ENCODE measurements at regions not wholly inside any gene's neighbourhood (a gene's known extent, or its start where the extent isn't known, plus 50 kb on each side); places are given as distances from the start of the nearest gene placed in this dataset.

DNA sequence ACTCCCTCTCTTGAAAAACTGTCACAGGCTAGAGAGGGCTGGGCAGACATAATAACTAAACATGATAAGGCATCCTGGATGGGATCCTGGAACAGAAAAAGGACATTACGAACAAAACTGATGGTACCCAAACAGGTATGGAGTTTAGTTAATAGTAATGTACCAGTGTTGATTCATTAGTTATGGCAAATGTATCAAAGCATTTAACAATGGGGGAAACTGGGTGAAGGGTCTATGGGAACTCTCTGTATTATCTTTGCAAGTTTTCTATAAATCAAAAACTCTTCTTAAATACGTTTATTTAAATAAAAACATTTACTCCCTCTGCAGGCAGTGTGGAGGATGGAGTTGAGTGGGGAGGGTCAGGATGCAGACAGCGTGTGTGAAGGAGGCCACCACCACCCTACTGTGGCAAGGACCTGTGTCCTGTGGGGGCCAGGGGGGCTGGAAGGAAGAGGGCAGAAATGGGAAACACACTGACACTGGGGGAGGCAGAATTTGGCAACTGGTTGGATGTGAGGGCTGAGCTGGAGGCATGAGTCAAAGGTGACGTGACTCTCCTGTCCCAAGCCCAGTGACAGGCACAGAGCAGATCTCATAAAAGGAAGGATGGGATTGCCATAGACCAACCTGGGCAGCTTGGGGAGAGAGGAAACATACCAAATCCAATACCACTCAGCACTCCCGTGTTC is 59.6 kb upstream of the ITGA11 start:
- CTCF ChIA-PET: no interaction called here
- no peak overlapping the region for H3K9ac ChIP-seq

DNA sequence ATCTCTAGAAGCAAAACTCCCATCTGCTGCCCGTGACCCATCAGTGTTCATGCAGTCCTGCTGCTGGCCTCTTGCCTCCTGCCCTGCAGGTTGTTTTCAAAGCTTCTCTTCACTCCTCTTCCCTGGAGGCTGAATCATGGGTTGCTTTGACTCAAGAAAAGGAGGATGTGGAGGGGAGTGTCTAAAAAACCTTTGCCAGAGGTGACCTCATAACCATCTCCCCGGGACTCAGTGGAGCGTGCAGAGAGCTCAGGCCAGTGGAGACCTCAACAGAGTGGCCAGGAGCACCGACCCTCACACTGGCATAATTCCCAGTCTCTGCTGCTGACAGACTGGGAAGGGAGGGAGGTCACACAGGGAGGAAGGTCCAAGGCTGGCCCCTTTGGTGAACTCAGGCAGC is 60.9 kb upstream of the ITGA11 start:
- TF ChIP-seq RXRA (IDR thresholded peaks at IDR 0.05; ENCODE audit: borderline replicate concordance, low read depth) (no peak), FOXM1 (IDR thresholded peaks at IDR 0.05; ENCODE audit: low read depth) (no peak), NRF1 (IDR thresholded peaks at IDR 0.05; ENCODE audit: low read depth, low read length) (no peak), TAF1 (IDR thresholded peaks at IDR 0.05; ENCODE audit: borderline replicate concordance, low read depth, low read length) (no peak), SIN3A (IDR thresholded peaks at IDR 0.05; ENCODE audit: borderline replicate concordance, low read depth, low read length) (no peak), TCF12 (IDR thresholded peaks at IDR 0.05) (no peak), TEAD4 (IDR thresholded peaks at IDR 0.05; ENCODE audit: borderline replicate concordance, insufficient read depth) (no peak), CHD2 (IDR thresholded peaks at IDR 0.05; ENCODE audit: low read length, partially characterized antibody) (no peak)
- TF ChIP-seq, protein P1, sequence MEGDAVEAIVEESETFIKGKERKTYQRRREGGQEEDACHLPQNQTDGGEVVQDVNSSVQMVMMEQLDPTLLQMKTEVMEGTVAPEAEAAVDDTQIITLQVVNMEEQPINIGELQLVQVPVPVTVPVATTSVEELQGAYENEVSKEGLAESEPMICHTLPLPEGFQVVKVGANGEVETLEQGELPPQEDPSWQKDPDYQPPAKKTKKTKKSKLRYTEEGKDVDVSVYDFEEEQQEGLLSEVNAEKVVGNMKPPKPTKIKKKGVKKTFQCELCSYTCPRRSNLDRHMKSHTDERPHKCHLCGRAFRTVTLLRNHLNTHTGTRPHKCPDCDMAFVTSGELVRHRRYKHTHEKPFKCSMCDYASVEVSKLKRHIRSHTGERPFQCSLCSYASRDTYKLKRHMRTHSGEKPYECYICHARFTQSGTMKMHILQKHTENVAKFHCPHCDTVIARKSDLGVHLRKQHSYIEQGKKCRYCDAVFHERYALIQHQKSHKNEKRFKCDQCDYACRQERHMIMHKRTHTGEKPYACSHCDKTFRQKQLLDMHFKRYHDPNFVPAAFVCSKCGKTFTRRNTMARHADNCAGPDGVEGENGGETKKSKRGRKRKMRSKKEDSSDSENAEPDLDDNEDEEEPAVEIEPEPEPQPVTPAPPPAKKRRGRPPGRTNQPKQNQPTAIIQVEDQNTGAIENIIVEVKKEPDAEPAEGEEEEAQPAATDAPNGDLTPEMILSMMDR (IDR thresholded peaks at IDR 0.05): no peak
- TF ChIP-seq, protein P2, sequence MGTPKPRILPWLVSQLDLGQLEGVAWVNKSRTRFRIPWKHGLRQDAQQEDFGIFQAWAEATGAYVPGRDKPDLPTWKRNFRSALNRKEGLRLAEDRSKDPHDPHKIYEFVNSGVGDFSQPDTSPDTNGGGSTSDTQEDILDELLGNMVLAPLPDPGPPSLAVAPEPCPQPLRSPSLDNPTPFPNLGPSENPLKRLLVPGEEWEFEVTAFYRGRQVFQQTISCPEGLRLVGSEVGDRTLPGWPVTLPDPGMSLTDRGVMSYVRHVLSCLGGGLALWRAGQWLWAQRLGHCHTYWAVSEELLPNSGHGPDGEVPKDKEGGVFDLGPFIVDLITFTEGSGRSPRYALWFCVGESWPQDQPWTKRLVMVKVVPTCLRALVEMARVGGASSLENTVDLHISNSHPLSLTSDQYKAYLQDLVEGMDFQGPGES (IDR thresholded peaks at IDR 0.05; ENCODE audit: low read depth, low read length): no peak
- TF ChIP-seq, protein P3, sequence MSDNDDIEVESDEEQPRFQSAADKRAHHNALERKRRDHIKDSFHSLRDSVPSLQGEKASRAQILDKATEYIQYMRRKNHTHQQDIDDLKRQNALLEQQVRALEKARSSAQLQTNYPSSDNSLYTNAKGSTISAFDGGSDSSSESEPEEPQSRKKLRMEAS (IDR thresholded peaks at IDR 0.05; ENCODE audit: low read depth): no peak
- TF ChIP-seq, protein P4, sequence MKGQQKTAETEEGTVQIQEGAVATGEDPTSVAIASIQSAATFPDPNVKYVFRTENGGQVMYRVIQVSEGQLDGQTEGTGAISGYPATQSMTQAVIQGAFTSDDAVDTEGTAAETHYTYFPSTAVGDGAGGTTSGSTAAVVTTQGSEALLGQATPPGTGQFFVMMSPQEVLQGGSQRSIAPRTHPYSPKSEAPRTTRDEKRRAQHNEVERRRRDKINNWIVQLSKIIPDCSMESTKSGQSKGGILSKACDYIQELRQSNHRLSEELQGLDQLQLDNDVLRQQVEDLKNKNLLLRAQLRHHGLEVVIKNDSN (IDR thresholded peaks at IDR 0.05; ENCODE audit: borderline replicate concordance, low read depth): no peak
- WGBS (ENCODE audit: low lambda C conversion rate): 38% methylated on average over 4 of the region's 4 CpGs
- ChIA-PET CTCF (interaction anchor here (1.1 kb wide), 1 partner anchor 9 kb away, joined by 4 read pairs; no protein-coding TSS in a partner anchor), POLR2A (no interaction called here)
- Histone ChIP-seq H3K79me2 (ENCODE audit: insufficient read depth) (no peaks in the 10 kb centered on the region), H2AFZ (ENCODE audit: low read depth) (no peak overlapping the region), H3K9me2 (no peaks in the 10 kb centered on the region), H3K9ac (no peak overlapping the region), H3K4me3 (ENCODE audit: low read depth in 2 of 2, low read length in 1 of 2) (no peak overlapping the region), H4K20me1 (ENCODE audit: insufficient read depth) (no peaks in the 10 kb centered on the region), H3K4me2 (no peak overlapping the region; the same call in 1 of the 2 replicates), H3K4me1 (ENCODE audit: control insufficient read depth in 1 of 2, insufficient read depth in 2 of 2, low read depth in 1 of 2, low read length in 1 of 2) (no peaks in the 10 kb centered on the region), H3K36me3 (replicated peaks in 1 of 2; ENCODE audit: control insufficient read depth in 1 of 2, insufficient read depth in 2 of 2, low read length in 1 of 2) (no peaks in the 10 kb centered on the region), H3F3A (replicated peaks; ENCODE audit: insufficient read depth) (no peaks in the 10 kb centered on the region), H3K27ac (ENCODE audit: low read depth in 2 of 2, low read length in 1 of 2) (no peak overlapping the region), H3K27me3 (ENCODE audit: insufficient read depth) (no peaks in the 10 kb centered on the region), H3K9me3 (no peaks in the 10 kb centered on the region)
- no peak for DNase-seq

More for the DNA sequence above, 59.6 kb upstream of the ITGA11 start:
- no peaks in the 10 kb centered on the region for H3F3A ChIP-seq (replicated peaks; ENCODE audit: insufficient read depth)
- H2AFZ ChIP-seq (ENCODE audit: low read depth): no peak overlapping the region
- TF ChIP-seq CHD2 (IDR thresholded peaks at IDR 0.05; ENCODE audit: low read length, partially characterized antibody): no peak
- TF ChIP-seq MXI1 (IDR thresholded peaks at IDR 0.05; ENCODE audit: low read depth, low read length): no peak
- no peak for TF ChIP-seq GABPA (IDR thresholded peaks at IDR 0.05; ENCODE audit: low read depth)
- TF ChIP-seq TEAD4 (IDR thresholded peaks at IDR 0.05; ENCODE audit: borderline replicate concordance, insufficient read depth): no peak
- TF ChIP-seq TCF12 (IDR thresholded peaks at IDR 0.05): no peak
- TF ChIP-seq, protein P5, sequence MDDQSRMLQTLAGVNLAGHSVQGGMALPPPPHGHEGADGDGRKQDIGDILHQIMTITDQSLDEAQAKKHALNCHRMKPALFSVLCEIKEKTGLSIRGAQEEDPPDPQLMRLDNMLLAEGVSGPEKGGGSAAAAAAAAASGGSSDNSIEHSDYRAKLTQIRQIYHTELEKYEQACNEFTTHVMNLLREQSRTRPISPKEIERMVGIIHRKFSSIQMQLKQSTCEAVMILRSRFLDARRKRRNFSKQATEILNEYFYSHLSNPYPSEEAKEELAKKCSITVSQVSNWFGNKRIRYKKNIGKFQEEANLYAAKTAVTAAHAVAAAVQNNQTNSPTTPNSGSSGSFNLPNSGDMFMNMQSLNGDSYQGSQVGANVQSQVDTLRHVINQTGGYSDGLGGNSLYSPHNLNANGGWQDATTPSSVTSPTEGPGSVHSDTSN (IDR thresholded peaks at IDR 0.05): no peak
- TF ChIP-seq, protein P1 (IDR thresholded peaks at IDR 0.05): no peak
- TF ChIP-seq FOXJ3 (CRISPR knock-in tag; IDR thresholded peaks at IDR 0.05): no peak
- no peak for TF ChIP-seq TAF1 (IDR thresholded peaks at IDR 0.05; ENCODE audit: borderline replicate concordance, low read depth, low read length)
- TF ChIP-seq NFIC (IDR thresholded peaks at IDR 0.05; ENCODE audit: borderline replicate concordance): no peak
- TF ChIP-seq SMC3 (IDR thresholded peaks at IDR 0.05; ENCODE audit: low read depth, low read length): no peak
- TF ChIP-seq RAD21 (IDR thresholded peaks at IDR 0.05; ENCODE audit: low read length): no peak
- no peak for TF ChIP-seq RFX5 (IDR thresholded peaks at IDR 0.05; ENCODE audit: low read length)
- TF ChIP-seq FOXM1 (IDR thresholded peaks at IDR 0.05; ENCODE audit: low read depth): no peak
- no peak for TF ChIP-seq MEF2A (IDR thresholded peaks at IDR 0.05; ENCODE audit: borderline replicate concordance, low read depth)
- no peaks in the 10 kb centered on the region for H3K4me1 ChIP-seq (ENCODE audit: control insufficient read depth in 1 of 2, insufficient read depth in 2 of 2, low read depth in 1 of 2, low read length in 1 of 2)
- WGBS (ENCODE audit: low lambda C conversion rate): 59% methylated on average over 5 of the region's 5 CpGs
- H3K27ac ChIP-seq (ENCODE audit: low read depth in 2 of 2, low read length in 1 of 2): no peak overlapping the region
- no peaks in the 10 kb centered on the region for H3K79me2 ChIP-seq (ENCODE audit: insufficient read depth)
- no peaks in the 10 kb centered on the region for H3K9me2 ChIP-seq
- no peaks in the 10 kb centered on the region for H3K36me3 ChIP-seq (replicated peaks in 1 of 2; ENCODE audit: control insufficient read depth in 1 of 2, insufficient read depth in 2 of 2, low read length in 1 of 2)
- H3K4me2 ChIP-seq: no peak overlapping the region
- H4K20me1 ChIP-seq (ENCODE audit: insufficient read depth): no peaks in the 10 kb centered on the region
- no peak for DNase-seq
- no peak overlapping the region for H3K4me3 ChIP-seq (ENCODE audit: low read depth in 2 of 2, low read length in 1 of 2)
- H3K27me3 ChIP-seq (ENCODE audit: insufficient read depth): no peaks in the 10 kb centered on the region
- POLR2A ChIA-PET: no interaction called here
- no peaks in the 10 kb centered on the region for H3K9me3 ChIP-seq

Data from SK-N-SH (cell line).